H1 (cell line): ENCODE measurements at regions not wholly inside any gene's neighbourhood (a gene's known extent, or its start where the extent isn't known, plus 50 kb on each side); places are given as distances from the start of the nearest gene placed in this dataset.

Experiments used
- CTCF ChIA-PET: fragments of 300-600 bp; sonication (Branson Sonifier 250); formaldehyde crosslinking; loops from one replicate; lab custom pipeline; 2021; ENCODE audit not compliant: partially characterized antibody; lab: Charles Lee
- POLR2A ChIA-PET: fragments of 300-600 bp; sonication (Branson Sonifier 250); formaldehyde crosslinking; loops from one replicate; lab custom pipeline; 2021; ENCODE audit warnings: inconsistent platforms; ENCODE audit not compliant: partially characterized antibody; lab: Charles Lee
- DNase-seq, 2 experiments: peaks; one replicate each; pipeline versions ENCODE4 v3.0.0 to v3.0.0-alpha.2; 2010 to 2022; ENCODE audit warnings: low spot score in 2 of 2, low read depth in 1 of 2, mixed read lengths in 1 of 2
- FAIRE-seq: peaks from 2 replicates; lab custom pipeline; 2011; peaks lifted over from hg19 to GRCh38; lab: Jason Lieb, UNC
- H2AFZ ChIP-seq: 2 replicates; pipeline ENCODE4 v1.8.1; 2012; ENCODE audit warnings: low read length, inconsistent platforms
- H2AK5ac ChIP-seq: 2 replicates; pipeline ENCODE4 v1.6.1; 2013; ENCODE audit warnings: low read depth, low read length
- H2BK120ac ChIP-seq: replicated peaks from 2 replicates; pipeline ENCODE3; 2013; ENCODE audit warnings: low read depth, low read length, inconsistent platforms
- H2BK12ac ChIP-seq: 2 replicates; pipeline ENCODE4 v1.6.1; 2013; ENCODE audit warnings: low read depth, low read length
- H2BK15ac ChIP-seq: 2 replicates; pipeline ENCODE4 v1.6.1; 2013; ENCODE audit warnings: low read length
- H2BK20ac ChIP-seq: 2 replicates; pipeline ENCODE4 v1.6.1; 2013; ENCODE audit warnings: low read length
- H2BK5ac ChIP-seq: 2 replicates; pipeline ENCODE4 v1.6.1; 2013; ENCODE audit warnings: low read depth, low read length
- H3K14ac ChIP-seq: 2 replicates; pipeline ENCODE4 v1.6.1; 2013; ENCODE audit warnings: inconsistent platforms; ENCODE audit not compliant: insufficient read length
- H3K18ac ChIP-seq: 2 replicates; pipeline ENCODE4 v1.6.1; 2013; ENCODE audit warnings: low read length; ENCODE audit errors: extremely low read depth
- H3K23ac ChIP-seq: 2 replicates; pipeline ENCODE4 v1.6.1; 2013; ENCODE audit warnings: inconsistent platforms; ENCODE audit not compliant: insufficient read length
- H3K23me2 ChIP-seq: 2 replicates; pipeline ENCODE4 v1.6.1; 2013; ENCODE audit warnings: low read depth, low read length
- H3K27ac ChIP-seq: 2 replicates; pipeline ENCODE4 v1.6.1; 2011; ENCODE audit warnings: low read depth, low read length, inconsistent platforms
- H3K27me3 ChIP-seq, 4 experiments: replicated peaks in 1 of 4; 1 replicate in 1 of 4; 2 replicates in 3 of 4; pipeline versions ENCODE4 v1.6.1 to v1.8.1; 2011 to 2013; ENCODE audit warnings: low read length in 3 of 4, mild to moderate bottlenecking in 3 of 4, inconsistent platforms in 2 of 4, mixed read lengths in 2 of 4, moderate library complexity in 1 of 4; ENCODE audit not compliant: control insufficient read depth in 3 of 4, insufficient read depth in 3 of 4; ENCODE audit errors: extremely low read depth in 1 of 4
- H3K36me3 ChIP-seq, 4 experiments: 2 replicates each; pipeline versions ENCODE4 v1.6.1 to v1.8.1; 2011 to 2013; ENCODE audit warnings: mild to moderate bottlenecking in 4 of 4, low read length in 3 of 4, moderate library complexity in 2 of 4, control low read depth in 1 of 4, inconsistent platforms in 1 of 4; ENCODE audit not compliant: insufficient read depth in 4 of 4, control insufficient read depth in 2 of 4
- H3K4ac ChIP-seq: replicated peaks from 2 replicates; pipeline ENCODE3; 2013; ENCODE audit warnings: low read length, low read depth, mixed read lengths, inconsistent platforms; ENCODE audit not compliant: insufficient read length
- H3K4me1 ChIP-seq, 4 experiments: replicated peaks in 1 of 4; 1 replicate in 1 of 4; 2 replicates in 3 of 4; pipeline versions ENCODE4 v1.6.1 to v1.8.1; 2011 to 2013; ENCODE audit warnings: low read length in 3 of 4, inconsistent platforms in 2 of 4, mixed read lengths in 1 of 4; ENCODE audit not compliant: insufficient read depth in 4 of 4, control insufficient read depth in 3 of 4
- H3K4me2 ChIP-seq, 2 experiments: 2 replicates each; pipeline versions ENCODE4 v1.6.1 to v1.8.1; 2011 to 2013; ENCODE audit warnings: low read depth in 2 of 2, low read length in 2 of 2, control low read depth in 1 of 2, inconsistent platforms in 1 of 2, mild to moderate bottlenecking in 1 of 2; ENCODE audit not compliant: insufficient read depth in 1 of 2
- H3K4me3 ChIP-seq, 4 experiments: fragments of 200-600, 300-600 bp in 1 of 4; sonication (generic), shearing (Covaris generic), sonication (Bioruptor Twin) in 1 of 4; 2 replicates each; pipeline versions ENCODE4 v1.5.1 to v1.8.1; 2011 to 2016; ENCODE audit warnings: low read length in 4 of 4, low read depth in 3 of 4, control low read depth in 2 of 4, inconsistent platforms in 2 of 4, mild to moderate bottlenecking in 2 of 4, mixed read lengths in 1 of 4, moderate library complexity in 1 of 4; ENCODE audit not compliant: insufficient read depth in 2 of 4; ENCODE audit errors: extremely low read depth in 1 of 4
- H3K56ac ChIP-seq: replicated peaks from 2 replicates; pipeline ENCODE3; 2013; ENCODE audit warnings: low read depth, mild to moderate bottlenecking, mixed read lengths, low read length, inconsistent platforms; ENCODE audit not compliant: insufficient read length
- H3K79me1 ChIP-seq: 2 replicates; pipeline ENCODE4 v1.6.1; 2013; ENCODE audit warnings: low read depth, low read length, control low read depth
- H3K79me2 ChIP-seq, 2 experiments: 2 replicates each; pipeline versions ENCODE4 v1.6.1 to v1.8.1; 2012 to 2013; ENCODE audit warnings: low read length in 2 of 2, mild to moderate bottlenecking in 2 of 2, inconsistent platforms in 1 of 2; ENCODE audit not compliant: insufficient read depth in 2 of 2, control insufficient read depth in 1 of 2
- H3K9ac ChIP-seq, 4 experiments: replicated peaks in 1 of 4; 1 replicate in 1 of 4; 2 replicates in 3 of 4; pipeline versions ENCODE4 v1.6.1 to v1.8.1; 2011 to 2013; ENCODE audit warnings: low read depth in 3 of 4, low read length in 3 of 4, control low read depth in 2 of 4, mild to moderate bottlenecking in 2 of 4, moderate library complexity in 2 of 4, inconsistent platforms in 1 of 4; ENCODE audit errors: extremely low read depth in 1 of 4
- H3K9me3 ChIP-seq, 2 experiments: 2 replicates each; pipeline versions ENCODE4 v1.6.1 to v1.8.1; 2012 to 2013; ENCODE audit warnings: mild to moderate bottlenecking in 2 of 2, moderate library complexity in 2 of 2, control low read depth in 1 of 2, inconsistent platforms in 1 of 2, low read depth in 1 of 2, low read length in 1 of 2, mixed read lengths in 1 of 2; ENCODE audit not compliant: insufficient read depth in 2 of 2
- H4K20me1 ChIP-seq, 2 experiments: replicated peaks in 1 of 2; 2 replicates each; pipeline versions ENCODE3 to v1.8.1; 2011 to 2013; ENCODE audit warnings: inconsistent platforms in 2 of 2, low read length in 2 of 2, mild to moderate bottlenecking in 1 of 2; ENCODE audit not compliant: insufficient read depth in 2 of 2, control insufficient read depth in 1 of 2
- H4K5ac ChIP-seq: 2 replicates; pipeline ENCODE4 v1.6.1; 2013; ENCODE audit warnings: low read length, low read depth, mixed read lengths, inconsistent platforms; ENCODE audit not compliant: insufficient read length
- H4K8ac ChIP-seq: 2 replicates; pipeline ENCODE4 v1.8.0; 2013; ENCODE audit warnings: mild to moderate bottlenecking, moderate library complexity, low read length, inconsistent platforms; ENCODE audit not compliant: insufficient read depth; ENCODE audit errors: extremely low read depth
- H4K91ac ChIP-seq: replicated peaks from 2 replicates; pipeline ENCODE3; 2013; ENCODE audit warnings: low read length, mixed read lengths, inconsistent platforms; ENCODE audit not compliant: insufficient read length
- BCL11A ChIP-seq, 2 experiments: IDR thresholded peaks; one replicate each; pipeline ENCODE4 v1.6.1; 2011; ENCODE audit warnings: low read depth in 2 of 2, low read length in 2 of 2, mild to moderate bottlenecking in 2 of 2
- BRCA1 ChIP-seq: IDR thresholded peaks from 2 replicates; pipeline ENCODE4 v1.6.1; 2012; ENCODE audit warnings: low read depth, low read length, improper control_type of control experiment
- CHD1 ChIP-seq: IDR thresholded peaks from 2 replicates; pipeline ENCODE4 v1.6.1; 2012; ENCODE audit warnings: low read depth, low read length, improper control_type of control experiment
- CREB1 ChIP-seq: IDR thresholded peaks from 2 replicates; pipeline ENCODE4 v1.6.1; 2012; ENCODE audit warnings: inconsistent platforms
- GABPA ChIP-seq: IDR thresholded peaks from 2 replicates; pipeline ENCODE4 v1.6.1; 2011; ENCODE audit warnings: mild to moderate bottlenecking, low read length, moderate library complexity, borderline replicate concordance; ENCODE audit not compliant: insufficient read depth
- HDAC6 ChIP-seq: IDR thresholded peaks from one replicate; pipeline ENCODE4 v1.7.1; 2012; ENCODE audit warnings: low read depth, mild to moderate bottlenecking, inconsistent platforms, low read length, moderate library complexity
- JUND ChIP-seq: IDR thresholded peaks from 2 replicates; pipeline ENCODE4 v1.6.1; 2011; ENCODE audit warnings: mild to moderate bottlenecking, improper control_type of control experiment, low read length
- KDM1A ChIP-seq: fragments of 200-600, 300-600 bp; sonication (generic); IDR thresholded peaks from 2 replicates; pipeline ENCODE4 v1.7.1; 2016; ENCODE audit warnings: mild to moderate bottlenecking, low read length, borderline replicate concordance
- KDM4A ChIP-seq: IDR thresholded peaks from one replicate; pipeline ENCODE4 v1.7.1; 2012; ENCODE audit warnings: low read depth, mild to moderate bottlenecking, moderate library complexity, low read length, inconsistent platforms; ENCODE audit not compliant: severe bottlenecking
- POLR2A ChIP-seq, 2 experiments: IDR thresholded peaks; 1 replicate in 1 of 2; 2 replicates in 1 of 2; pipeline ENCODE4 v1.6.1; 2011; ENCODE audit warnings: low read depth in 2 of 2, low read length in 2 of 2, mild to moderate bottlenecking in 2 of 2; ENCODE audit errors: control extremely low read depth in 1 of 2
- RBBP5 ChIP-seq: IDR thresholded peaks from 2 replicates; pipeline ENCODE4 v1.7.1; 2012; ENCODE audit warnings: low read depth, mild to moderate bottlenecking, inconsistent platforms, low read length, moderate library complexity, borderline replicate concordance
- SAP30 ChIP-seq: fragments of 300-600 bp; sonication (generic); IDR thresholded peaks from 2 replicates; pipeline ENCODE4 v1.7.1; 2012; ENCODE audit warnings: low read length, moderate library complexity, mild to moderate bottlenecking, inconsistent platforms; ENCODE audit not compliant: insufficient read depth, insufficient replicate concordance
- SIN3A ChIP-seq, 2 experiments: IDR thresholded peaks in 1 of 2; conservative IDR thresholded peaks in 1 of 2; 2 replicates each; pipeline ENCODE4 v1.6.1; 2011 to 2012; ENCODE audit warnings: low read length in 2 of 2, improper control_type of control experiment in 1 of 2, low read depth in 1 of 2, mild to moderate bottlenecking in 1 of 2
- SIRT6 ChIP-seq: IDR thresholded peaks from one replicate; pipeline ENCODE4 v1.7.1; 2012; ENCODE audit warnings: low read length, inconsistent platforms
- SRF ChIP-seq: IDR thresholded peaks from 2 replicates; pipeline ENCODE4 v1.6.1; 2011; ENCODE audit warnings: mild to moderate bottlenecking, low read depth, low read length, moderate library complexity
- TAF1 ChIP-seq: IDR thresholded peaks from 2 replicates; pipeline ENCODE4 v1.6.1; 2011; ENCODE audit warnings: mild to moderate bottlenecking, low read depth, low read length
- TEAD4 ChIP-seq: IDR thresholded peaks from 2 replicates; pipeline ENCODE4 v1.6.1; 2012; ENCODE audit warnings: low read depth, low read length, inconsistent platforms, mixed read lengths

- Histone ChIP-seq H2BK12ac (no peak overlapping the region), H3K79me2 (no peaks in the 10 kb centered on the region), H2BK15ac (no peak overlapping the region), H3K56ac (no peak overlapping the region), H3K4ac (no peak overlapping the region), H4K91ac (no peak overlapping the region), H3K27me3 (no peaks in the 10 kb centered on the region), H2AFZ (no peak overlapping the region), H3K14ac (no peak overlapping the region), H3K4me1 (no peaks in the 10 kb centered on the region), H2BK5ac (no peak overlapping the region), H4K20me1 (no peaks in the 10 kb centered on the region), H3K18ac (no peak overlapping the region), H4K5ac (no peak overlapping the region), H3K4me3 (no peak overlapping the region), H2BK20ac (no peak overlapping the region), H3K9ac (no peak overlapping the region), H3K27ac (no peak overlapping the region), H3K9me3 (no peaks in the 10 kb centered on the region), H4K8ac (no peak overlapping the region), H3K23ac (no peak overlapping the region), H3K36me3 (no peaks in the 10 kb centered on the region), H3K4me2 (no peak overlapping the region), H2AK5ac (no peak overlapping the region), H3K79me1 (no peaks in the 10 kb centered on the region), H2BK120ac (no peak overlapping the region), H3K23me2 (no peaks in the 10 kb centered on the region)
- POLR2A ChIA-PET, result no interaction called here
- CTCF ChIA-PET, result no interaction called here
- DNase-seq (no peak), FAIRE-seq (no peak)
- no peak for TF ChIP-seq RBBP5
- TF ChIP-seq HDAC6, result no peak
- TF ChIP-seq KDM1A, result no peak
- TF ChIP-seq KDM4A, result no peak
- no peak for TF ChIP-seq CHD1
- no peak for TF ChIP-seq SIN3A (conservative IDR thresholded peaks at IDR 0.05 in 1 of 2, IDR thresholded peaks at IDR 0.05 in 1 of 2; ENCODE audit: low read depth in 1 of 2, low read length in 2 of 2)
- no peak for TF ChIP-seq JUND
- TF ChIP-seq TAF1, result no peak
- TF ChIP-seq BCL11A (IDR thresholded peaks at IDR 0.05; ENCODE audit: low read depth in 2 of 2, low read length in 2 of 2), result no peak
- TF ChIP-seq SIRT6, result no peak
- no peak for TF ChIP-seq CREB1
- TF ChIP-seq GABPA, result no peak
- no peak for TF ChIP-seq SAP30
- TF ChIP-seq POLR2A (IDR thresholded peaks at IDR 0.05; ENCODE audit: control extremely low read depth in 1 of 2, low read depth in 2 of 2, low read length in 2 of 2), result no peak
- TF ChIP-seq TEAD4, result no peak
- no peak for TF ChIP-seq BRCA1
- no peak for TF ChIP-seq SRF
Observed at GRCh38 chr14:83425138-83425537, 1891.5 kb upstream of the SEL1L start.
